HFF-Myc (cell line): ENCODE measurements at regions not wholly inside any gene's neighbourhood (a gene's known extent, or its start where the extent isn't known, plus 50 kb on each side); places are given as distances from the start of the nearest gene placed in this dataset.
A peak's percentile ranks its signal among the peaks of the same experiment; 100 is the strongest.
"Not testable (repeated sequence)": the region's sequence is repeated elsewhere in the genome, so short reads cannot be mapped to it uniquely, and the experiment has no call there.

Experiments
- DNase-seq: peaks from one replicate; pipeline ENCODE4 v3.0.0-alpha.2; 2011; ENCODE audit warnings: low read depth; ENCODE audit errors: extremely low read depth
- H3K4me3 ChIP-seq: replicated peaks from 2 replicates; pipeline ENCODE4 v1.5.1; 2011; ENCODE audit warnings: low read depth, mild to moderate bottlenecking, control low read depth, low read length
- TF ChIP-seq, protein P1 (sequence below): IDR thresholded peaks from 2 replicates; pipeline ENCODE4 v1.5.1; 2012; ENCODE audit warnings: mild to moderate bottlenecking, low read depth, low read length, control low read depth; ENCODE audit errors: missing control alignments

DNA sequence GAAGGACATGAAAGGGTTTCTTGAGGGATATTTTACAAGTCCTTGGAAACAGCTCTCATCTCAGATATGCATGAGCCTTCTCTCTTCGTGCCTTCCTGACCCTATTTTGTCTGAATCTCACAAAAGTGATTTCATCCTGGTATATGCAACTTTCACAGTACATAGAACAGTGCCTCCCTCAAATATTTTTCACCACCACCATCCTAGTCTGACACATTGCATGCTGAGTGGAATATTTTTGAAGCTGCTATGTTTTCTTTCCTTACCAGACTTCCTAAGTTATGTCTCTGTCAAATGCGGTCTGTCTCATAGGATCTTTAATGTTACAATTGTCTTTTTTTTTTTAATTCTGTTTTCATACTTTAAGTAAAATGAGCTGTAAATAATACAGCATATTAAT lies 673.3 kb upstream of the LRRN3 start:
- DNase-seq, result no peak
- TF ChIP-seq, protein P1, sequence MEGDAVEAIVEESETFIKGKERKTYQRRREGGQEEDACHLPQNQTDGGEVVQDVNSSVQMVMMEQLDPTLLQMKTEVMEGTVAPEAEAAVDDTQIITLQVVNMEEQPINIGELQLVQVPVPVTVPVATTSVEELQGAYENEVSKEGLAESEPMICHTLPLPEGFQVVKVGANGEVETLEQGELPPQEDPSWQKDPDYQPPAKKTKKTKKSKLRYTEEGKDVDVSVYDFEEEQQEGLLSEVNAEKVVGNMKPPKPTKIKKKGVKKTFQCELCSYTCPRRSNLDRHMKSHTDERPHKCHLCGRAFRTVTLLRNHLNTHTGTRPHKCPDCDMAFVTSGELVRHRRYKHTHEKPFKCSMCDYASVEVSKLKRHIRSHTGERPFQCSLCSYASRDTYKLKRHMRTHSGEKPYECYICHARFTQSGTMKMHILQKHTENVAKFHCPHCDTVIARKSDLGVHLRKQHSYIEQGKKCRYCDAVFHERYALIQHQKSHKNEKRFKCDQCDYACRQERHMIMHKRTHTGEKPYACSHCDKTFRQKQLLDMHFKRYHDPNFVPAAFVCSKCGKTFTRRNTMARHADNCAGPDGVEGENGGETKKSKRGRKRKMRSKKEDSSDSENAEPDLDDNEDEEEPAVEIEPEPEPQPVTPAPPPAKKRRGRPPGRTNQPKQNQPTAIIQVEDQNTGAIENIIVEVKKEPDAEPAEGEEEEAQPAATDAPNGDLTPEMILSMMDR, result no peak
- H3K4me3 ChIP-seq, result no peak overlapping the region

DNA sequence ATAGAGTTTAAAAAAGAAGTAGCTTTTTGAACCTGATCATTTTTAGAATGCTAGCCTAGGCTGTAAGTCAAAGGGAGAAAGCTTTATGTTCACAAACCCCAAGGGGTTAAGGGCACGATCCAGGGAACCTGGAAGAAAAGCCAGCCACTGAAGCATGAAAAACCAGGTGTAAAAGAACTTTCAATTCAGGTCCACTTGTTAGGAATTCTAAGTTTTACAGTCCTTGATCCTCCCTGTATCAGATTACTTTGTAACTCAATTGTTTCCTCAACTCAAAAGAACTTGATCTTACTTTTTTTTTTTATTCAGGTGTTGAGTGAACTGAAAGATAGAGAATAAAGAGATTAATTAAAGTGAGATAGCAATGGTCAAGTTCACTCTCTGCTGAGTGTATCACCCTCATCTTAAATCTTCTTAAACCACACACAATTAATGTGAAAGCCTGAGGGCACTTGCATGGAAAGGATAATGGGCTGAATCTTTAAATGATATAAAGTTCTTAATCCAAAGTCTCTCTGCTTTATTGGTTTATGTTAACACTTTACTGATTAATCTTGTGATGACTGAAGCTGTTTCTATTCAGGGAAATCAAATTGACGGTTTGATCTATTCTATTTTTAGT lies 672.2 kb upstream of the LRRN3 start:
- H3K4me3 ChIP-seq, result no peak overlapping the region
- TF ChIP-seq, protein P1, result no peak
- no peak for DNase-seq

DNA sequence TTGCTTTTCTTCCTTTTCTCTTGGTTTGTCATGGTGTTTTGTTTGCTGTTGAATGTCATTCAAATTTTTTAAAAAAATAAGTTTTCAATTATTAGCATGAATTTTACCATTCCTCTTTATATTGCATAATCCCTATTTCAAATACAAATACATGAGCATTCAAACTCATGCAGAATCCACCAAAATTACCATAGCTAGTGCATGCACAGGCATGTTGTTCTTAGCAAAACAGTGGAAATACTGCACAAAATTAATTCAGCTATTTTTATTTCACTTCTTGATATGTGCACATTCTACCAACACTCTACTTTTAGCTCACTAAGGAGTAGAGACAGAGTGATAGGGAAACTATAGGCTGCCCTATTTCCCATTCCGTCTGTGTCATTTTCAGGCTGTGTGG lies 670.1 kb upstream of the LRRN3 start:
- H3K4me3 ChIP-seq, result no peak overlapping the region
- TF ChIP-seq, protein P1, result no peak
- no peak for DNase-seq

DNA sequence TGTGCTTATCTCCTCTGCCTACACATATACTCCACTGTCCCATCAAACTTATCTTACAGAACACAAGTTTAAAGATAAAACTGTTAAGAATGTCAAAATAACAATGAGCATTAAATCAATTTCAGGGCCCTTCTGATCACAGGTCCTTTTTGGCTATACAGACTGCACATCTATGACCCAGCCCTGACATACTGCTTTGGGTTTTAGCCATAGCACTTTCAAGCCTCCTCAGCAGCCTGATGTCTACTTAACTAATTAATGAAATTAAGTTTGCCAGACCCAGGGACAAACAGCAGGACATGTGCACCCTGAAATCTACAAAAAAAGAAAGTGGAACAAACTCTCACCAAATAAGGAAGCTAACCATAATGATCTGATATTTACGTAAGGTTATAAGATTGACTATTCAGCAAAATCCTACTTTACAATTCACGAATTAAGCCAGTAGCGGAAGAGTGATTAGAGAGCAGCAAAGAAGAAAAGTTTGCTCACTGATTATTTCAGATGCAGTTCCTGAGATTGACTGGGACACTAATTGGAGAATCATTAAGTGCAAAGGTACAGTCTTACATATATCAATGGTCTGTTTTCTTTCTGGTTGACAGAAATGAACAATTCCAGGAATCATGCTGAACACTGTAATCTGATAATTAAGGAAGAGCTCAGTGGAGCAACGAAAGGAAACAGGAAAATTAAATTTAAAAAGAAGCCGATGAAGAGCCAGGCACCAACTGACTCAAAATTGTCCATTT lies 669.3 kb upstream of the LRRN3 start:
- no peak for DNase-seq
- TF ChIP-seq, protein P1, result no peak
- H3K4me3 ChIP-seq, result no peak overlapping the region

DNA sequence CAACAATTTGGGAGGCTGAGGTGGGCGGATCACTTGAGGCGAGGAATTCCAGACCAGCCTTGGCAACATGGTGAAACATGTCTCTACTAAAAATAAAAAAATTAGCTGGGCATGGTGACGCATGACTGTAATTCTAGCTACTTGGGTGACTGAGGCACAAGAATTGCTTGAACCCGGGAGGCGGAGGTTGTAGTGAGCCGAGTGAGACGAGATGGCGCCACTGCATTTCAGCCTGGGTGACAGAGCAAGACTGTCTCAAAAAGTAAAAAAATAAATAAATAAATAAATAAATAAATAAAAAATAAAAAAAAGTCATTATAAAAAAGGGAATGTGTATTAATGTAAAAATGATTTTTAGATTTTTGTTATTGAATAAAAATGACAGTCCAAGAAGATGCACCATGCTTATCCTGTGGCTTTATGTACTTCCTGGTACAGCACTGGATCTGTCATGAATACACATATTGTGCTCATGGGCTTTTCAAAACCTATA lies 658.8 kb upstream of the LRRN3 start:
- TF ChIP-seq, protein P1, result no peak
- H3K4me3 ChIP-seq, result no peak overlapping the region
- no peak for DNase-seq

DNA sequence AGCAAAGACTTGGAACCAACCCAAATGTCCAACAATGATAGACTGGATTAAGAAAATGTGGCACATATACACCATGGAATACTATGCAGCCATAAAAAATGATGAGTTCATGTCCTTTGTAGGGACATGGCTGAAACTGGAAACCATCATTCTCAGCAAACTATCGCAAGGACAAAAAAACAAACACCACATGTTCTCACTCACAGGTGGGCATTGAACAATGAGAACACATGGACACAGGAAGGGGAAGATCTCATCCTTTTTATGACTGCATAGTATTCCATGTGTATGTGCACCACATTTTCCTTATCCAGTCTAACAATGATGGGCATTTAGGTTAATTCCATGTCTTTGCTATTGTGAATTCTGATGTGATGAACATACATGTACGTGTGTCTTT lies 652.0 kb upstream of the LRRN3 start:
- not testable (repeated sequence) for H3K4me3 ChIP-seq, DNase-seq

DNA sequence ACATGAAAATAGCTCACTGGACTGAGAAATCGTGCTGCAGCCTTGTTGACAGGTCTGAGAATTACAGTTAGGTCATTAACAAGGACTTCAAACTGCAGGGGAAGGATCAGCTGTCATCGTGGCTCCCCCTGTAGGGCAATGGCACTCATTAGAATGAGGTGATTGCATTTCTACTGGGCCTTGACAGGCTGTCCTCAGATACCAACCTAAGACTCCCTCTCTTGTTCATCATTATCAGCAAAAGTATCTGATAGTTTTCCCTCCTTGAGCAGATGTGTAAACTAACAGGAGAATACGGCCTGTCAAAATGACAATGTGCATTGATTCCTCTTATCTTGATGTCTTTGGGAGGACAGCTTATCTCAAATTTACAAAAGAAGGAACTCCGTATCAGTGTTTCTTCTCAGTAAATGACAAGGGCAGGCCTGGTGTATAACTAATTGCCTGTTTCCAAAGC lies 648.5 kb upstream of the LRRN3 start:
- H3K4me3 ChIP-seq, result no peak overlapping the region
- TF ChIP-seq, protein P1, result peak; percentile 39
- no peak for DNase-seq
